MG63 (cell line): ENCODE measurements at regions not wholly inside any gene's neighbourhood (a gene's known extent, or its start where the extent isn't known, plus 50 kb on each side); places are given as distances from the start of the nearest gene placed in this dataset.
"Not testable (repeated sequence)": the region's sequence is repeated elsewhere in the genome, so short reads cannot be mapped to it uniquely, and the experiment has no call there.

Source experiments
- DNase-seq: peaks from one replicate; pipeline ENCODE4 v3.0.0-alpha.2; 2020
- H3K27me3 ChIP-seq: fragments of 250-450 bp; sonication (Bioruptor Pico); 2 replicates; pipeline ENCODE4 v1.5.1; 2020; ENCODE audit warnings: mild to moderate bottlenecking, moderate library complexity
- H3K36me3 ChIP-seq: fragments of 250-450 bp; sonication (Bioruptor Pico); 2 replicates; pipeline ENCODE4 v1.5.1; 2020; ENCODE audit warnings: mild to moderate bottlenecking, moderate library complexity
- H3K4me3 ChIP-seq: fragments of 250-450 bp; sonication (Bioruptor Pico); 2 replicates; pipeline ENCODE4 v1.5.1; 2020; ENCODE audit warnings: mild to moderate bottlenecking, moderate library complexity
- H3K9me3 ChIP-seq: fragments of 250-450 bp; sonication (Bioruptor Pico); 2 replicates; pipeline ENCODE4 v1.5.1; 2020; ENCODE audit warnings: mild to moderate bottlenecking, moderate library complexity

DNA sequence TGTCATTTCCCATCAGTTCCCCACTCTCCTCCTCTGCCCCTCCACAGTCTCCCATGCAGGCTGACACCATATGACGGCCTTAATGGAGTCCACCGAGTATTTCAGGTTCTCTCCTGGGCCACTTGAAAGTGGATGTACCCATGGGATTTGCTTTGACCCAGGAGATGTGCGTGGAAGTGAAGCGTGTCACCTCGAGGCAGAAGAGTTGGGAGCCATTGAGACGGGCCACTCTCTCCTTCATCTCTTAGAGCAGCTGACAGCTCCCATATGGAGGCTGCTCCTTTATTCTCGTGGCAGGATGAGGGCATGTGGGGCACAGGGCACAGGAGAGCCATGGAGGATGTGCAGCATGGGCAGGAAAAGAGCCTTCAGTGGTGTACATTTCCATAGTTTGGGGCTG lies 144.7 kb upstream of the CRYM start:
- not testable (repeated sequence) for H3K9me3 ChIP-seq, H3K36me3 ChIP-seq, H3K27me3 ChIP-seq, H3K4me3 ChIP-seq, DNase-seq

GRCh38 chr16:21404699-21405098 lies 126.6 kb upstream of the CRYM start:
- not testable (repeated sequence) for H3K4me3 ChIP-seq, H3K9me3 ChIP-seq, DNase-seq, H3K36me3 ChIP-seq, H3K27me3 ChIP-seq

DNA sequence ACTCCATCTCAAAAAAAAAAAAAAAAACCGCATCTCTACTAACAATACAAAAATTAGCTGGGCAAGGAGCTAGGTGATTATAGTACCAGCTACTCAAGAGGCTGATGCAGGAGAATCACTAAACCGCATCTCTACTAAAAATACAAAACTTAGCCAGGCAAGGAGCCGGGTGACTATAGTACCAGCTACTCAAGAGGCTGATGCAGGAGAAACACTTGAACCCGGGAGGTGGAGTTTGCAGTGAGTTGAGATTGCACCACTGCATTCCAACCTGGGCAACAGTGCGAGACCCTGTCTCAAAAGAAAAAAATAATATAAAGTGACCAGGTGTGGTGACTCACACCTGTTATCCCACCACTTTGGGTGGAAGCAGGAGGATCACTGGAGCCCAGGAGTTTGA lies 119.8 kb upstream of the CRYM start:
- H3K4me3 ChIP-seq, DNase-seq: not testable (repeated sequence)

GRCh38 chr16:21396545-21396944 lies 118.5 kb upstream of the CRYM start:
- H3K4me3 ChIP-seq, DNase-seq, H3K9me3 ChIP-seq, H3K27me3 ChIP-seq, H3K36me3 ChIP-seq: not testable (repeated sequence)

More for the DNA sequence above, 119.8 kb upstream of the CRYM start:
- not testable (repeated sequence) for H3K27me3 ChIP-seq, H3K9me3 ChIP-seq, H3K36me3 ChIP-seq

DNA sequence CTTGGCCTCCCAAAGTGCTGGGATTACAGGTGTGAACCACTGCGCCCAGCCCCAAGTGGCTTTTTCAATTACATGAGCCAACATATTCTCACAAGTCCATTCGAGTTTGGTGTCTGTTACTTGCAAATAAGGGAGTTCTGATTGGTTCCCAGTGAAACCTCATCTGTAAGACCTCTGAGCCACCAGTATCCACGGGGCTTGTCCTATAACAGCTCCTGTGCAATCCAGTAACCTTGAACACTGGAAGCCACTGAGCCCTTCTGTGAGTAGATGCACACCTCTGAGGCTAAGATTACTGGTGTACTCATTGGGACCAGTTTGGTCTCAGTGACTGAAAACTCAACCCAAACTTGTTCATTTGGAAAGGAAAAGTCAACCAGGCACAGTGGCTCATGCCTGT lies 112.5 kb upstream of the CRYM start:
- not testable (repeated sequence) for H3K9me3 ChIP-seq, H3K4me3 ChIP-seq, H3K36me3 ChIP-seq, DNase-seq, H3K27me3 ChIP-seq

DNA sequence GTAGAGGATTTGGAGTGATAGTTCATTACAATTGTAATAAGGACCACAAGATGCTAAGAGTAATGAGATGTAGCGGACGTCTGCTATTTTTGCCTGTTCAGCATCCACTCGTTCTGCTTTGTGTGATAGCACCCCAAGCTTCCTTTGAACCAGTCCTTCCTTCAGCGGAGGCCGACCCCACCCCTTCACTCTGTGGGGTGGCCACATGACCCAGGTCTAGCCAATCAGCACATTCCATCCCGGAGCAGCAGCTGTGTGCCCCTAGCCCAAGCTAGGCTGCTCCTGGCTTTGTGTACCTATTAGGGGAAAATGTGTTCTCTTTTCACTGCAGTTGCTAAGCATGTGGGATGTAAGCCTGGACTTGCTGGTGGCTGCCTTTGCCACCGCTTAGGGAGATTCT lies 111.8 kb upstream of the CRYM start:
- H3K9me3 ChIP-seq, DNase-seq, H3K36me3 ChIP-seq, H3K4me3 ChIP-seq, H3K27me3 ChIP-seq: not testable (repeated sequence)

DNA sequence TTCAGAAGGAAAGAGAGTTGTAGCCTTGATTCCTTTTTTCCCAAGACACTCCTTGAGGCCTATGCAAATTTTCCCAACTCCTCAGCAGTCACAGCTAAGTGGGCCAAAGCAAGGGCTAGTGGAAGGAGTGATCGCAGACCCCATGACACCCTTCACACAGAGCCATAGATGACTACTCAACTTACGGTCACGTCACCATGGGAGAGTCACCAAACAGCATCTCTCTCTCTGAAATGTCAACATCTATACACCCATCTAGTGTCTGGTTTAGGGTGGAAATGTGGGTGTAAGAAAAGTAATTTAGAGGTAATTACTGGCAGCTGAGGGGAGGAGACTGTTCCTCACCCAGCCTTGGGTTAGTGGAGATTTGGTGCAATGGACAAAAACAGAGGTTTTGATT lies 109.7 kb upstream of the CRYM start:
- H3K4me3 ChIP-seq, H3K36me3 ChIP-seq, DNase-seq, H3K9me3 ChIP-seq, H3K27me3 ChIP-seq: not testable (repeated sequence)

DNA sequence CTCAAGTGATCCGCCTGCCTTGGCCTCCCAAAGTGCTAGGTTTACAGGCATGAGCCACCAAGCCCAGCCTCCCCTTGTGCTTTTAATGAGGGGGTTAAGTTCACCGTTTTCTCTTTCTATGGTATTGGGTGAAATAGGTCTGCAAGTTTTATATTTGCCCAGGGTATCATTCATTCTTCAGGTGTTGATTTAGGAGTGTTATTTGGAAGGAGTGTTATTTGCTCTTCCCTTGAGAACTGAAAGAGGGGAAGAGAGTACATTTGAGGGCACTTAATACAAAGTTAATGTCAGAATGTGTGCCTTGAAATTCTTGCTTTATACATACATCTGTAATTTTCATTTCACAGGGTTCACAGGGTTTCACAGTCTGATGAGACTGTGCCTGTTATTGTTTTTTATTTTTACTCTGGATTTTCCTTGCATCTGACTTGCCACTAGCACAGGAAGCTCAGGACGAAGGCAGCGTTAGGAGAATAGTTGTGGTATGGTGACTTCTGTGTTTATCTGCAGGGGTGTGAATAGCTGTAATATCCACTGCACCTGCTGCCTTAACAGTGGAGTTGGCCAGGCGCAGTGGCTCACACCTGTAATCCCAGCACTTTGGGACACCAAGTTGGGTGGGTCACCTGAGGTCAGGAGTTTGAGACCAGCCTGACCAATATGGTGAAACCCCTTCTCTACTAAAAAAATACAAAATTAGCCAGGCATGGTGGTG lies 108.3 kb upstream of the CRYM start:
- H3K4me3 ChIP-seq, H3K27me3 ChIP-seq, H3K9me3 ChIP-seq, H3K36me3 ChIP-seq, DNase-seq: not testable (repeated sequence)

DNA sequence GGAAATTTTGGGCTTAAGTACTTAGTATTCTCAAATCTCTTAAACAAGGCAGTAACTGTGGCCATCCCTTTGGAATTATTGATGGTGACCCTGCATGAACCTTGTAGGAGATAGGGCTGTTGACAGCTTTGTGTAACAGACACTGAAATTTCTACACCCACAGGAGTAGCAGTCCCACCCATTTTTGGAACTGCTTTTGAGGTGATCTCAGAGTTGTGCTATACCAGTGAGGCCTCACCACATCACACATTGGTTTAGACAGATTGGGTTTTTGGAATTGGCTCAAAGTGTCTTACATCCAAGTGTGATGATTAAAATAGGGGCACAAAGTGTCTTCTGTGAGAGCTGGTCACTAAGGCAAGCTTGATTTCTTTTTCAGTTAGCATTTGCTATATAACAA lies 105.6 kb upstream of the CRYM start:
- not testable (repeated sequence) for H3K36me3 ChIP-seq, H3K4me3 ChIP-seq, H3K9me3 ChIP-seq, DNase-seq, H3K27me3 ChIP-seq

- H3K27me3 ChIP-seq, DNase-seq, H3K4me3 ChIP-seq, H3K9me3 ChIP-seq, H3K36me3 ChIP-seq: not testable (repeated sequence)
These were observed 101.6 kb upstream of the CRYM start for GRCh38 chr16:21379645-21380044.

DNA sequence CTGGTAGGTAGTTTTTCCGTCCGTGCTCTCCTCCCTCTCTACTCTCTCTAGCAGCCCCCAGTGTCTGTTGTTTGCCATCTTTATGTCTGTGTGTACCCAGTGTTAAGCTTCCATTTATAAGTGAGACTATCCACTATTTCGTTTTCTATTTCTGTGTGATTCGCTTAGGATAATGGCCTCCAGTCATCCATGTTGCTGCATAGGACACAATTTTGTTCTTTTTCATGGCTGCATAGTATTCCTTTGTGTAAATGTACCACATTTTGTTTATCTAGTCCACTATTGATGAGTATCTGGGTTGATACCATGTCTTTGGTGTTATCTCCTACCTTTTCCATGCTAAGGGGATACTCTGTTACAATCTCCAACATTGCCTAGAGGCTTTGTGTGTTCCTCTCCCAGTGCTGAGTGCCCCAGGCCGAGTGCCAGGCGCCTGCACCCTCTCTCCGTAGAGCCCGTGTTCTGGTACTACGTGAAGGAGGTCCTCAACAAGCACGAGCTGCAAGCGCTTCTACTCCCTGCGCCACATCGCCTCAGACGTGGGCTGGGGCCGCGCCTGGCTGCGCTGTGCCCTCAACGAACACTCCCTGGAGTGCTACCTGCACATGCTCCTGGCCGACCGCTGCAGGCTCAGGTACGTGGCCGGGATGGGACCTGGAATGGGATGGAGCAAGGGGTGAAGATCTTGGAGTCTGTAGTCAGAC lies 98.3 kb upstream of the CRYM start:
- not testable (repeated sequence) for H3K4me3 ChIP-seq, H3K9me3 ChIP-seq, H3K36me3 ChIP-seq, H3K27me3 ChIP-seq, DNase-seq

DNA sequence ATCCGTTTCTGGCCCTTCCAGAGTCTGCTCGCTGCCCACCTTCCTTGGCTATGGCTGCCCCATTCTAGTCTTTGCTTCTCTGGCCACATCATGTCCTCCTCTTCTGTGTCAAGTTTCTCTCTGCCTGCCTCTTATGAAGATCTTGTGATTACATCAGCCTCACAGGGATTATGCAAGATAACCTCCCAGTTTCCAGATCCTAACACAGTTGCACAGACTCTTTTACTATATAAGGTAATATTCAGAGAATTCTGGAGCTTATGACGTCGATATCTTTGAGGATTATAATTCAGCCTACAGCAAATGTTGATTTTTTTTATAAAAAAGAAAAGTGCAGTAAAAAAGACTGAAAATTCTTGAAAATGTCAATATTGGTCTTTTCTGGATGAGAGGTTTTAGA lies 97.2 kb upstream of the CRYM start:
- not testable (repeated sequence) for H3K9me3 ChIP-seq, H3K36me3 ChIP-seq, DNase-seq, H3K27me3 ChIP-seq, H3K4me3 ChIP-seq

DNA sequence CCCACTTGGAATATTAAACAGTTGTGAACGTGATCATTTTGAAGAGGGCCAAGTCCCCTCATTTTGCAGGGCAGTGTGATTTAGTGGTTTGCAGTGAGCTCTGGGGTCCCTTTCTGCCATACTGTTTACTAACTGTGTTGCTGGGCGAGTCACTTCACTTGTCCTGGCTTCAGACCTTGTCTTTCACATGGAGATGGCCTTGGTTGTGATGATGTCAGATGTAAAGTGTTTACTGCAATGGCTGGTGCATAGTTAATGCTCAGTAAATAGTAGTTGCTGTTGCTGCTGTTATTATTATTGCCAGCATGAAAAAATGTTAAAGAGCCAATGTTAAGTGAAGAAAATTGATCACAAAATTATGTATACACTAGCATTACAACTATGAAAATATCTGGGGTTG lies 95.4 kb upstream of the CRYM start:
- not testable (repeated sequence) for H3K36me3 ChIP-seq, DNase-seq, H3K4me3 ChIP-seq, H3K27me3 ChIP-seq, H3K9me3 ChIP-seq

DNA sequence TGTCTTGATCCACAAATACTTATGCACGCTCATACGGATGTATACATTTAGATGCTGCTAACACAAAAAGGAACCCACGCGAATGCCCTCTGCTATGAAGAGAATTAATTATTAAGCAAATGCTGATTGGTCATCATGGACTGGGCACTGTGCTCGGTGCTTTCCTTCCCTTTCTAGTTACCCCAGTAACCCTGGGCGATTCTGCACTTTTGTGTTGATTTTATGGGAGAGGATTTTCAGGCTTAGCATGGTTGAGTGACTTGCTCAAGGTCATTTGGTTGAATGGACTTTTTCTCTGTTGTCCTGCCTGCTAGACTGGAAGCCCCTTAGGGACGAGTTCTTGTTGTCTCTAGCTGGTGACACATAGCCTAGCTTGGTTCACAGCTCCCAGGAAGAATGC lies 94.8 kb upstream of the CRYM start:
- not testable (repeated sequence) for H3K27me3 ChIP-seq, H3K36me3 ChIP-seq, H3K4me3 ChIP-seq, H3K9me3 ChIP-seq, DNase-seq

GRCh38 chr16:21372162-21372835 lies 94.2 kb upstream of the CRYM start:
- not testable (repeated sequence) for H3K27me3 ChIP-seq, DNase-seq, H3K9me3 ChIP-seq, H3K36me3 ChIP-seq, H3K4me3 ChIP-seq

GRCh38 chr16:21370791-21371190 lies 92.7 kb upstream of the CRYM start:
- not testable (repeated sequence) for H3K27me3 ChIP-seq, H3K9me3 ChIP-seq, H3K36me3 ChIP-seq, H3K4me3 ChIP-seq
- peak; percentile 79 for DNase-seq

DNA sequence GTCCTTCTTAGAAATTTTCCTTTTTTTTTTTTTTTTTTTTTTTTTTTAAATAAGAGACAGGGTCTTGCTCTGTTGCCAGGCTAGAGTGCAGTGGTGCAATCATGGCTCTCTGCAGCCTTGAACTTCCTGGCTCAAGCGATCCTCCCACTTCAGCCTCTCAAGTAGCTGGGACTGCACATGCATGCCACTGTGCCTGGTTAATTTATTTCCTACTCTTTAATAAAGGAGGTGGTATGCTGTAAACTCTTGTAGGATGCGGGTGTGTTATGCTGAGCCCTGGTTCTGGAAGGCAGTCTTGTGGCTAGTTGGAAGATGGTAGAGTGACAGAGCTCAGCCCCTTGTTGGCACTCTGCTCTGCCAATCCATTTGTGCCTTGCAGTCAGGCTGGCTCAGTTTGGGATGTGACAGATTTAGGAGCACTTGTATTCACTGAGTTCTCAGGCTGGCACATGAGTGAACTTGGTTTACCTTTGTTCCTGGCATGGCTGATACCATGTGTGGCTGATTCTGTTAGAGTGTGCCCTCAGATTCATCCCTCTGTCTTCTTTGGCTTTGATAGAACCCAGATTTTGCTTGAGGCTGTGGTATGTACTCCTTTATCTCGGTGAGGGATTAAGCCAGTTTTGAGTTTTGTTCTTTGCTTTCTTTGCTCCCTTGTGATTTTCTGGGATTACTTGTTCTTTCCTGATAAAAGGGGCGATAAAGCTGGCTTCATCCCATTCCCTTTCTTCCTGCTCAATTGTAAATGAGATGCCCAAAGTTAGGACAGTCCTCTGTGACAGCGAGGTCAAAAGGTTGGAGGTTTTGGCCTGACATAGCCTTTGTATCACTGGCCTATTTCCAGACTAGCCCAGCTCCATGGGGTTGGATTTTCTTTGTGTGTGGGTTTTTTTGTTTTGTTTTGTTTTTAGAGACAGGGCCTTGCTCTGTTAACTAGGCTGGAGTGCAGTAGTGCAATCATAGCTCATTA lies 91.2 kb upstream of the CRYM start:
- DNase-seq, H3K9me3 ChIP-seq, H3K36me3 ChIP-seq, H3K27me3 ChIP-seq, H3K4me3 ChIP-seq: not testable (repeated sequence)
